GM19328 (cell line): ENCODE measurements at regions not wholly inside any gene's neighbourhood (a gene's known extent, or its start where the extent isn't known, plus 50 kb on each side); places are given as distances from the start of the nearest gene placed in this dataset.
A peak's percentile ranks its signal among the peaks of the same experiment; 100 is the strongest.
"Not testable (repeated sequence)": the region's sequence is repeated elsewhere in the genome, so short reads cannot be mapped to it uniquely, and the experiment has no call there.

Experiments used
- ATAC-seq: cut with Tn5 transposase; IDR thresholded peaks from one replicate; pipeline ENCODE4 v1.9.1; 2021; ENCODE audit warnings: mild to moderate bottlenecking, moderate library complexity; ENCODE audit not compliant: unreplicated experiment

DNA sequence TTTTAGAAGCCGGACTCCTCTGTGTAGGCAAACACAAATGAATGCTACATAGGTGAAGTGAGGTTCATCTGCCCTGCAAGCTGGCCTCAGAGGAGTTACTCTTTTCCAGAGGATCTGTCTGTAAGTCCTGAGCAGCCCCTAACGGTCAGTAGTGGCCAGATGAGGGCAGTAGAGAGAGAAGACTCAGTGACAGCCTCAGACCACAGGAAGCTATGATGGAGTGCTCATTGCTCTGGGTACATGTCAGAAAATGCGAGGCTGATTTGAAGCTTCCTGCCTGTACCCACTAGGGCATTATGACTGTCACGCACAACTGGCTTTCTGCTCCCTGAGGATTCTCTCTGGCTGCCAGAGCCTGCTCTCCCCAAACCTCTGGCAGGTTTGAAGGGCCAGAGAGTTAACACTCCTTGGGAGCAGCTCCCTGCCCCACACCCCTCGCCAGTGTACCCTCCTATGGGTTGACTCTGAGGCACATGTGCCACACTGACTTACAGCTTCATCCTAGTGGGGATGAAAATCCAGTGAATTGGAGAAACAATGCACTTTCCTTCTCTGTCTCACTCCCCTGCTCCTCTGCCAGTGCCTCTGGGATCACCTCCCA, 141.5 kb downstream of the GABRG2 start:
- peak; percentile 92 for ATAC-seq

DNA sequence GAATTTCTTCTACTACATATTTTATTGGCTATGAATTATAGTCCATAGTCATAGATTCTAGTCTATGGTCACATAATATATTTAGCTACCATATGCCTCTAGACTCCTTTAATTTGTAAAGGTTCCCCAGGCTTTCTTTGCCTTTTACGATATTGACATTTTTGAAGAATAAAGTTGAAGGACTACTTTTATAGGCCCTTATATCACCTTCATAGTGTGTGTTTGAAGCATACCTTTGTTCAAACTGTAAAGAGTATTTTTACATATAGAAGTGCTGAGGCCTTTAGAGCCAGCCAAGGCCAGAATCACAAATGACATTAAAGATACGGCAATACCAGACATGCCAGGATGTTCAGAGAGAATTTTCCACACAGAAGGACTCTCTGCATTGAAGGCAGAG, 147.0 kb downstream of the GABRG2 start:
- ATAC-seq: no peak

DNA sequence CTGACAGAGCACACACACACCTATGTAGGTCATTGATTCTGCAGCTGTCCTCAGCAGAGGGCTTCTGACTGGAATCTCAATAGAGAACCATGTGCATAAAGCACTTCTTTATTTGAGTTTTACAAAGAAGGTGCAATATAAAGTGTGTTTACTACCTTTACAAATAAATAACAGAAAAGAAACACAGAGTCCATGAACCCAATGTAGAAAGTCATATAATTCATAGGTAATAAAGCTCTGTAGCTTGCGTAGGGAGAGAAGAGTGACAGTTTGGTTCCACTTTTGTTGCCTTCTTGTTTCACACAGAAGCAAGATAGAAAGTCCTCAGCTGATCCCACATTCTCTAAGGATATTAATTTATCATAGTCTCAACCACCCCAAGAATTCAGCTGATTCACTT, 149.5 kb downstream of the GABRG2 start:
- ATAC-seq: no peak

GRCh38 chr5:162221910-162222309, 154.3 kb downstream of the GABRG2 start:
- ATAC-seq: no peak

- ATAC-seq: no peak
Observed at GRCh38 chr5:162227075-162227474, 159.5 kb downstream of the GABRG2 start.

GRCh38 chr5:162230348-162230747, 162.8 kb downstream of the GABRG2 start:
- no peak for ATAC-seq

DNA sequence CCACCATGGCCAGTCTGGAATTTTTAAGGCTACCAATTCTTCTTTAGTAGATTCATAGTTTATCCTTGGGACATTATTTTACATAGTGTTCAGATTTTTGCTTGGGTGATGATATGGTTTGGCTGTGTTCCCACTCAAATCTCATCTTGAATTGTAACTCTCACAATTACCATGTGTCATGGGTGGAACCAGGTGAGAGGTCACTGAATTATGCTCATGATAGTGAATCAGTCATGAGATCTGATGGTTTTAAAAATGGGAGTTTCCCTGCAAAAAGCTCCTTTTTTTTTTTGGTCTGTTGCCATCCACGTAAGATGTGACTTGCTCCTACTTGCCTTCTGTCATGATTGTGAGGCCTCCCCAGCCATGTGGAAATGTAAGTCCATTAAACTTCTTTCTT, 163.9 kb downstream of the GABRG2 start:
- ATAC-seq: no peak

DNA sequence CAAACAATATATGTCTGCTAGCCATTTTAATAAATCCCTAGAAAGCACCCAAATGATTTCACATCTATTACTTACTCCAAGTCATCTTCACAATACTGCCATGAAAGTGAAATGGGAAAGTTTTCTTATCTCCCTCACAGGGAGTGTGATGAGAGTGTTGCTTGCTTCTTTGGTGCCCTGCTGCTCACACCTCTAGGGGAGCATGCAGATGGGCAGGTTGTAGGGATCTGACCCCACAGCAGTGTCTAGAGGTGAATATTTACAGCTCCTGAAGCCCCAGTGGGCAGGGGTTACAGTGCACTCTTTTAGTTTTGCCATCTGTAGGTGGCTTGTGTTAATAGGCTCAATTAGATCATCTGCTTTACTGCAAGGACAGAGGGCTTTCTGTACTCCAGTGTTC, 173.2 kb downstream of the GABRG2 start:
- no peak for ATAC-seq

- no peak for ATAC-seq
Observed at GRCh38 chr5:162242416-162242815, 174.8 kb downstream of the GABRG2 start.

GRCh38 chr5:162243651-162244050, 176.1 kb downstream of the GABRG2 start:
- ATAC-seq: no peak

DNA sequence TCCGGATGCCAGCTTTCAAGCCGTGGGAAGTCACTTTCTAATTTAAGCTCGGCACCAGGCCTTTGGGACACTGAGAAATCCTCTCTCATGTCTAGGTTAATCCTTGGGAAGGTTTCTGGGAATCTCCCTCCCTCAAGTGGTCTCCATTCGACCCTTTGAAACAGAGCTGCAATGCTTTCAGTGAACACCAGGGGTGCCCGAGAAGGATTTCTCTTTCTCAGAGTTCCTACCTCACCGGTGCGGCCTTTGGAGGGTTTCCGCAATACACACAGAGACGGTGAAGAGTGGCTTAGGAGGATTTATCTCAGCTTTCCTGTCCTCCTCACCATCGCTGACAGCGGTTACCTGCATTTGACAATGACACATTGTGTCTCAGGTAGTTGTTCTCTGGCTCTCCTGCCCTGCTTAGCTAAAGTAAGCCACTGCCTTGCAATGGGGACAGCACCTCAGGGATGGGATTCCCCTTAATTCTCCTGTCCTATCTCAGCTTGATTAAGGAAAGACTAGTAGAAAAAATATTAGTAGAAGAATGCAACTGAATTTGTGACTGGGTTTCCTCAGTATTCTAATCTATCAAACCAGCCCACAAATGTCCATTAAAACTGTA, 180.6 kb downstream of the GABRG2 start:
- no peak for ATAC-seq

- ATAC-seq: no peak
Observed at GRCh38 chr5:162256711-162257110, 189.1 kb downstream of the GABRG2 start.

- no peak for ATAC-seq
Observed at GRCh38 chr5:162268694-162269481, 201.3 kb downstream of the GABRG2 start.

- ATAC-seq: no peak
Observed at GRCh38 chr5:162272417-162272816, 204.8 kb downstream of the GABRG2 start.

DNA sequence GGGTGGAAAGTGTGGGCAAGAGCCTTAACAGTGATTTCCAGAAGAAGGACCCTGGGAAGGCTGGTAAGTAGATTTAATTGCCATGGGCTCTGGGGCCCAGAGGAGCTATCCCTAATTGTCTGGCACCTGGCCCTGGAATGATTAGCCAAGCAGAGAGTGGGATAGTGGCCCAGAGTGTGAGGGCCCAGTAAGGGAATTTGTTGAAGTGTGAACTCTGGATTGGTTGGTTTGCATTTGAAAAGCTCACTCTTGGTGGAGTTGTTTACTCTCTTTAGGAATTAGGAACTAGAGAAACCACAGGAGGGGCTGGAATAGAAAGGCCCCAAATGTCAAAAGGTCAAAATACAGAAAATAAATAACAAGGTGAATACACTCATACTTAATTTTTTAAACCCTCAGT, 207.1 kb downstream of the GABRG2 start:
- ATAC-seq: no peak

GRCh38 chr5:162275387-162275786, 207.8 kb downstream of the GABRG2 start:
- ATAC-seq: not testable (repeated sequence)

GRCh38 chr5:162282191-162282590, 214.6 kb downstream of the GABRG2 start:
- ATAC-seq: no peak

- no peak for ATAC-seq
Observed at GRCh38 chr5:162283609-162284008, 216.0 kb downstream of the GABRG2 start.

- ATAC-seq: peak; percentile 72
Observed at GRCh38 chr5:162288647-162289296, 221.2 kb downstream of the GABRG2 start.

DNA sequence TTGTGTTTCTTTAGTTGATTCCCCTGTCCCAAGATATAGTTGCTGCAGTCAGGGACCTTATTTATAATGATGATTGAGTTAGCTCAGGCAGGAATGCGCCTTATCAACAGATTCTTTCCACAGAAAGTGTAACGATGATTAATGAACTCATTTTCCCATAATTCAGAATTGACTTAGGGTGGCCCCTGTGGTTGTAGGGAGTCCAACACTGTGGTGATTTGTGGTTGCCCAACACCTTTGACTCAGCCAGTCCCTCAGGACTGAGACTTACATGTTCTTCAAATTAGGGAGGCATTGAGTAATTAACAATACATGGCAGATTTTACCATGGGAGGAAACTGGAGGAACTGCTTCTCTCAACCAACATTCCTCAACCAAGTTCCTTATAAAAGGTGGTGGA, 221.9 kb downstream of the GABRG2 start:
- no peak for ATAC-seq

GRCh38 chr5:162299793-162300192, 232.2 kb downstream of the GABRG2 start:
- ATAC-seq: no peak

DNA sequence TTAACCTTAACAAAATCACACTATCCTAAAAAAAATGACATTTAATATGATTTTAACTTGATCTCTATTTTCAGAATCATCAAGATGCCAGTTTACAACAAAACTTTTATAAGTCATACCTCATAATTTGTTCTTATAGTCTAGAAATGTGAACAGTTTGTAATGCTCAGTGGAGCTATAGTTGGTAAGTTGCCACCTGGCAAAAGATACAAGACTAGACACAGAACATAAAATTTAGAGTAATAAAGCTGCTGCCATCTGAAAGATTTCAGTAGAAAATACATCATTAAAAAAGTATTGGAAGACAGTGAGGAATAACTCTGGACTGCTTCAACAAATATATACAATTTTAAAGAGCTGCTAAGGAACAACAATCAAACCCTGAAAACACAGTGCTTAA, 233.8 kb downstream of the GABRG2 start:
- no peak for ATAC-seq
